ENCODE measurements at regions not wholly inside any gene's neighbourhood (a gene's known extent, or its start where the extent isn't known, plus 50 kb on each side); places are given as distances from the start of the nearest gene placed in this dataset.

GRCh38 chr4:128590034-128590740 lies 219.3 kb upstream of the JADE1 start:
- no peaks in the 10 kb centered on the region for H3K9me2 ChIP-seq (ENCODE audit: insufficient read depth)
- H3K36me3 ChIP-seq (ENCODE audit: low read depth): no peaks in the 10 kb centered on the region
- H3F3A ChIP-seq (ENCODE audit: insufficient read depth): no peaks in the 10 kb centered on the region
- 89 to 95% methylated on average over 9 of the region's 9 CpGs for WGBS, 2 experiments (ENCODE audit: low coverage in 1 of 2, low lambda C conversion rate in 2 of 2, missing lambda C conversion rate in 2 of 2)
- H3K4me1 ChIP-seq (ENCODE audit: insufficient read depth): no peaks in the 10 kb centered on the region
- H3K4me3 ChIP-seq: no peak overlapping the region
- in situ Hi-C loops (cut with MboI): no loop called here
- no peak overlapping the region for H2AFZ ChIP-seq
- no peaks in the 10 kb centered on the region for H3K9me3 ChIP-seq (ENCODE audit: low read depth)
- DNase-seq: no peak
- no peaks in the 10 kb centered on the region for H4K20me1 ChIP-seq (ENCODE audit: insufficient read depth)
- H3K79me2 ChIP-seq (ENCODE audit: insufficient read depth): no peaks in the 10 kb centered on the region
- H3K4me2 ChIP-seq (ENCODE audit: unreplicated experiment): no peak overlapping the region
- H3K27me3 ChIP-seq (replicated peaks; ENCODE audit: insufficient read depth): no peaks in the 10 kb centered on the region
- H3K27ac ChIP-seq: no peak overlapping the region
- H3K9ac ChIP-seq: no peak overlapping the region
- no peak for TF ChIP-seq EZH2phosphoT487 (IDR thresholded peaks at IDR 0.05; ENCODE audit: insufficient read depth, low read depth)
- no peak for TF ChIP-seq EZH2 (IDR thresholded peaks at IDR 0.05; ENCODE audit: insufficient read depth, poor library complexity, severe bottlenecking)

DNA sequence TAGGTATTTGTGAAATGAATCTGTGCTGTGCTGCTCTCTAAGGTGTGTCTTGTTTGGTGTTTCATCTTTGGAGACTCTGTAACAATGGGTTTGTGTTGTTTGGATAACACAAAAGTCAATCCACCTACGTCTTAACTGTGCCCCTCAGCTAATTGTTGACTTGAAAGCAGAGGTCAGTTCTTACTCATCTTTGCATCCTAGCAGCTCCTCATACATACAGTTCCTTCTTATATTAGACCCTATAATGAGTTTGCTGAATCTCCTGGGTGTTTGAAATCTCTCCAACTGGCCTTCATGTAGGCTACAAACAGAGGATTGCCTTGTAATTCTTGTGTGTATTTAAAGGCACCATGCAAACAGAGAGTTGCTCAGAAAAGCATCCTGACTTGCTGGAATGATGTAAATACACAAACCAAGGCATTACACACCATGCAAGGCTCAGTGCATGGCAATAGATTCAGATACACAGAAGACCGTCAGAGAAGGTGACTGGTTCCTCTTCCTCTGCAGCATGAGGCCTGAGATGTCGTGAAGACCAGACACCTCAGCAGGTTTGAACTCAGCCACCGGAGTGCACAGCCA lies 220.0 kb upstream of the JADE1 start:
- no peak overlapping the region for H3K4me3 ChIP-seq
- H3K27me3 ChIP-seq (replicated peaks; ENCODE audit: insufficient read depth): no peaks in the 10 kb centered on the region
- in situ Hi-C loops (cut with MboI): no loop called here
- no peak overlapping the region for H3K9ac ChIP-seq
- WGBS, 2 experiments (ENCODE audit: low coverage in 1 of 2, low lambda C conversion rate in 2 of 2, missing lambda C conversion rate in 2 of 2): 91 to 96% methylated on average over 4 of the region's 4 CpGs
- TF ChIP-seq EZH2 (IDR thresholded peaks at IDR 0.05; ENCODE audit: insufficient read depth, poor library complexity, severe bottlenecking) (no peak), EZH2phosphoT487 (IDR thresholded peaks at IDR 0.05; ENCODE audit: insufficient read depth, low read depth) (no peak)
- H3K79me2 ChIP-seq (ENCODE audit: insufficient read depth): no peaks in the 10 kb centered on the region
- H3K36me3 ChIP-seq (ENCODE audit: low read depth): no peaks in the 10 kb centered on the region
- H3K27ac ChIP-seq: no peak overlapping the region
- H3K9me3 ChIP-seq (ENCODE audit: low read depth): no peaks in the 10 kb centered on the region
- no peaks in the 10 kb centered on the region for H3K4me1 ChIP-seq (ENCODE audit: insufficient read depth)
- no peak overlapping the region for H3K4me2 ChIP-seq (ENCODE audit: unreplicated experiment)
- no peak overlapping the region for H2AFZ ChIP-seq
- no peaks in the 10 kb centered on the region for H3K9me2 ChIP-seq (ENCODE audit: insufficient read depth)
- no peaks in the 10 kb centered on the region for H3F3A ChIP-seq (ENCODE audit: insufficient read depth)
- DNase-seq: no peak
- H4K20me1 ChIP-seq (ENCODE audit: insufficient read depth): no peaks in the 10 kb centered on the region

DNA sequence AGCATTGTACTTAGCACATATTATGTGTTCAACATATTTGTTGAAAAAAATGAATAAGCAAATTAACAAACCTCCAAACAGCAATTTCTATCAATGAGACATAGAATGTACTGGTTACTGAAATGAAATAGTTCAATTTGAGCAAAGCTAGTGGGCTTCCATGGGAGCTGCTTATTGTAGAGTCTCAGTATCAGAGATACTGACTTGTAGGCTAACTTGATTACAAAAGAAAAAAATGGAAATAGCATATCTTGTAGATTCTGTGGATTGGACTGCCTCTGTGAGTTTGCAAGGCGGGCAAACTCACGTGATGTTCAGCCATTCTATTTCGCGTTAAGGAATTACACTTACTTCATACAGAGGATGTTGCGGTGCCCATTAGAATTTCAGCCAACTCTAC lies 222.1 kb upstream of the JADE1 start:
- Histone ChIP-seq H3K4me3 (no peak overlapping the region), H3K4me1 (ENCODE audit: insufficient read depth) (peaks cover 5% of the 10 kb centered on the region; the same call in 1 of the 2 replicates), H4K20me1 (ENCODE audit: insufficient read depth) (no peaks in the 10 kb centered on the region), H3K27me3 (replicated peaks; ENCODE audit: insufficient read depth) (no peaks in the 10 kb centered on the region), H3K79me2 (ENCODE audit: insufficient read depth) (no peaks in the 10 kb centered on the region), H3K9ac (no peak overlapping the region), H2AFZ (no peak overlapping the region), H3K4me2 (ENCODE audit: unreplicated experiment) (no peak overlapping the region), H3K36me3 (ENCODE audit: low read depth) (no peaks in the 10 kb centered on the region), H3K27ac (no peak overlapping the region), H3K9me2 (ENCODE audit: insufficient read depth) (no peaks in the 10 kb centered on the region), H3F3A (ENCODE audit: insufficient read depth) (no peaks in the 10 kb centered on the region), H3K9me3 (ENCODE audit: low read depth) (no peaks in the 10 kb centered on the region)
- TF ChIP-seq EZH2phosphoT487 (IDR thresholded peaks at IDR 0.05; ENCODE audit: insufficient read depth, low read depth) (no peak), EZH2 (IDR thresholded peaks at IDR 0.05; ENCODE audit: insufficient read depth, poor library complexity, severe bottlenecking) (no peak)
- 92 to 93% methylated on average over 5 of the region's 5 CpGs for WGBS, 2 experiments (ENCODE audit: low coverage in 1 of 2, low lambda C conversion rate in 2 of 2, missing lambda C conversion rate in 2 of 2)
- no peak for DNase-seq
- in situ Hi-C loops (cut with MboI): no loop called here

- Histone ChIP-seq H3K27ac (no peak overlapping the region), H3K9me3 (ENCODE audit: low read depth) (no peaks in the 10 kb centered on the region), H3F3A (ENCODE audit: insufficient read depth) (no peaks in the 10 kb centered on the region), H2AFZ (no peak overlapping the region; the same call in 1 of the 2 replicates), H3K36me3 (ENCODE audit: low read depth) (no peaks in the 10 kb centered on the region), H3K4me1 (ENCODE audit: insufficient read depth) (peaks cover 5% of the 10 kb centered on the region; the same call in 1 of the 2 replicates), H3K4me2 (ENCODE audit: unreplicated experiment) (no peak overlapping the region), H3K79me2 (ENCODE audit: insufficient read depth) (no peaks in the 10 kb centered on the region), H3K9me2 (ENCODE audit: insufficient read depth) (no peaks in the 10 kb centered on the region), H4K20me1 (ENCODE audit: insufficient read depth) (no peaks in the 10 kb centered on the region), H3K4me3 (no peak overlapping the region), H3K27me3 (replicated peaks; ENCODE audit: insufficient read depth) (no peaks in the 10 kb centered on the region), H3K9ac (no peak overlapping the region)
- DNase-seq: peak; percentile 27
- 74 to 79% methylated on average over 7 of the region's 7 CpGs for WGBS, 2 experiments (ENCODE audit: low coverage in 1 of 2, low lambda C conversion rate in 2 of 2, missing lambda C conversion rate in 2 of 2)
- TF ChIP-seq EZH2phosphoT487 (IDR thresholded peaks at IDR 0.05; ENCODE audit: insufficient read depth, low read depth) (no peak), EZH2 (IDR thresholded peaks at IDR 0.05; ENCODE audit: insufficient read depth, poor library complexity, severe bottlenecking) (no peak)
- in situ Hi-C loops (cut with MboI): no loop called here
These were observed 225.5 kb upstream of the JADE1 start for GRCh38 chr4:128583753-128584712.

All from GM23248 (cell line).